H1 (cell line): ENCODE measurements at regions not wholly inside any gene's neighbourhood (a gene's known extent, or its start where the extent isn't known, plus 50 kb on each side); places are given as distances from the start of the nearest gene placed in this dataset.

ENCODE experiments used
- CTCF ChIA-PET: fragments of 300-600 bp; sonication (Branson Sonifier 250); formaldehyde crosslinking; loops from one replicate; lab custom pipeline; 2021; ENCODE audit not compliant: partially characterized antibody; lab: Charles Lee
- POLR2A ChIA-PET: fragments of 300-600 bp; sonication (Branson Sonifier 250); formaldehyde crosslinking; loops from one replicate; lab custom pipeline; 2021; ENCODE audit warnings: inconsistent platforms; ENCODE audit not compliant: partially characterized antibody; lab: Charles Lee
- DNase-seq, 2 experiments: peaks; one replicate each; pipeline versions ENCODE4 v3.0.0 to v3.0.0-alpha.2; 2010 to 2022; ENCODE audit warnings: low spot score in 2 of 2, low read depth in 1 of 2, mixed read lengths in 1 of 2
- FAIRE-seq: peaks from 2 replicates; lab custom pipeline; 2011; peaks lifted over from hg19 to GRCh38; lab: Jason Lieb, UNC
- H2AFZ ChIP-seq: 2 replicates; pipeline ENCODE4 v1.8.1; 2012; ENCODE audit warnings: low read length, inconsistent platforms
- H2AK5ac ChIP-seq: 2 replicates; pipeline ENCODE4 v1.6.1; 2013; ENCODE audit warnings: low read depth, low read length
- H2BK120ac ChIP-seq: replicated peaks from 2 replicates; pipeline ENCODE3; 2013; ENCODE audit warnings: low read depth, low read length, inconsistent platforms
- H2BK12ac ChIP-seq: 2 replicates; pipeline ENCODE4 v1.6.1; 2013; ENCODE audit warnings: low read depth, low read length
- H2BK15ac ChIP-seq: 2 replicates; pipeline ENCODE4 v1.6.1; 2013; ENCODE audit warnings: low read length
- H2BK20ac ChIP-seq: 2 replicates; pipeline ENCODE4 v1.6.1; 2013; ENCODE audit warnings: low read length
- H2BK5ac ChIP-seq: 2 replicates; pipeline ENCODE4 v1.6.1; 2013; ENCODE audit warnings: low read depth, low read length
- H3K14ac ChIP-seq: 2 replicates; pipeline ENCODE4 v1.6.1; 2013; ENCODE audit warnings: inconsistent platforms; ENCODE audit not compliant: insufficient read length
- H3K18ac ChIP-seq: 2 replicates; pipeline ENCODE4 v1.6.1; 2013; ENCODE audit warnings: low read length; ENCODE audit errors: extremely low read depth
- H3K23ac ChIP-seq: 2 replicates; pipeline ENCODE4 v1.6.1; 2013; ENCODE audit warnings: inconsistent platforms; ENCODE audit not compliant: insufficient read length
- H3K23me2 ChIP-seq: 2 replicates; pipeline ENCODE4 v1.6.1; 2013; ENCODE audit warnings: low read depth, low read length
- H3K27ac ChIP-seq: 2 replicates; pipeline ENCODE4 v1.6.1; 2011; ENCODE audit warnings: low read depth, low read length, inconsistent platforms
- H3K27me3 ChIP-seq, 4 experiments: replicated peaks in 1 of 4; 1 replicate in 1 of 4; 2 replicates in 3 of 4; pipeline versions ENCODE4 v1.6.1 to v1.8.1; 2011 to 2013; ENCODE audit warnings: low read length in 3 of 4, mild to moderate bottlenecking in 3 of 4, inconsistent platforms in 2 of 4, mixed read lengths in 2 of 4, moderate library complexity in 1 of 4; ENCODE audit not compliant: control insufficient read depth in 3 of 4, insufficient read depth in 3 of 4; ENCODE audit errors: extremely low read depth in 1 of 4
- H3K36me3 ChIP-seq, 4 experiments: 2 replicates each; pipeline versions ENCODE4 v1.6.1 to v1.8.1; 2011 to 2013; ENCODE audit warnings: mild to moderate bottlenecking in 4 of 4, low read length in 3 of 4, moderate library complexity in 2 of 4, control low read depth in 1 of 4, inconsistent platforms in 1 of 4; ENCODE audit not compliant: insufficient read depth in 4 of 4, control insufficient read depth in 2 of 4
- H3K4ac ChIP-seq: replicated peaks from 2 replicates; pipeline ENCODE3; 2013; ENCODE audit warnings: low read length, low read depth, mixed read lengths, inconsistent platforms; ENCODE audit not compliant: insufficient read length
- H3K4me1 ChIP-seq, 4 experiments: replicated peaks in 1 of 4; 1 replicate in 1 of 4; 2 replicates in 3 of 4; pipeline versions ENCODE4 v1.6.1 to v1.8.1; 2011 to 2013; ENCODE audit warnings: low read length in 3 of 4, inconsistent platforms in 2 of 4, mixed read lengths in 1 of 4; ENCODE audit not compliant: insufficient read depth in 4 of 4, control insufficient read depth in 3 of 4
- H3K4me2 ChIP-seq, 2 experiments: 2 replicates each; pipeline versions ENCODE4 v1.6.1 to v1.8.1; 2011 to 2013; ENCODE audit warnings: low read depth in 2 of 2, low read length in 2 of 2, control low read depth in 1 of 2, inconsistent platforms in 1 of 2, mild to moderate bottlenecking in 1 of 2; ENCODE audit not compliant: insufficient read depth in 1 of 2
- H3K4me3 ChIP-seq, 4 experiments: fragments of 200-600, 300-600 bp in 1 of 4; sonication (generic), shearing (Covaris generic), sonication (Bioruptor Twin) in 1 of 4; 2 replicates each; pipeline versions ENCODE4 v1.5.1 to v1.8.1; 2011 to 2016; ENCODE audit warnings: low read length in 4 of 4, low read depth in 3 of 4, control low read depth in 2 of 4, inconsistent platforms in 2 of 4, mild to moderate bottlenecking in 2 of 4, mixed read lengths in 1 of 4, moderate library complexity in 1 of 4; ENCODE audit not compliant: insufficient read depth in 2 of 4; ENCODE audit errors: extremely low read depth in 1 of 4
- H3K56ac ChIP-seq: replicated peaks from 2 replicates; pipeline ENCODE3; 2013; ENCODE audit warnings: low read depth, mild to moderate bottlenecking, mixed read lengths, low read length, inconsistent platforms; ENCODE audit not compliant: insufficient read length
- H3K79me1 ChIP-seq: 2 replicates; pipeline ENCODE4 v1.6.1; 2013; ENCODE audit warnings: low read depth, low read length, control low read depth
- H3K79me2 ChIP-seq, 2 experiments: 2 replicates each; pipeline versions ENCODE4 v1.6.1 to v1.8.1; 2012 to 2013; ENCODE audit warnings: low read length in 2 of 2, mild to moderate bottlenecking in 2 of 2, inconsistent platforms in 1 of 2; ENCODE audit not compliant: insufficient read depth in 2 of 2, control insufficient read depth in 1 of 2
- H3K9ac ChIP-seq, 4 experiments: replicated peaks in 1 of 4; 1 replicate in 1 of 4; 2 replicates in 3 of 4; pipeline versions ENCODE4 v1.6.1 to v1.8.1; 2011 to 2013; ENCODE audit warnings: low read depth in 3 of 4, low read length in 3 of 4, control low read depth in 2 of 4, mild to moderate bottlenecking in 2 of 4, moderate library complexity in 2 of 4, inconsistent platforms in 1 of 4; ENCODE audit errors: extremely low read depth in 1 of 4
- H3K9me3 ChIP-seq, 2 experiments: 2 replicates each; pipeline versions ENCODE4 v1.6.1 to v1.8.1; 2012 to 2013; ENCODE audit warnings: mild to moderate bottlenecking in 2 of 2, moderate library complexity in 2 of 2, control low read depth in 1 of 2, inconsistent platforms in 1 of 2, low read depth in 1 of 2, low read length in 1 of 2, mixed read lengths in 1 of 2; ENCODE audit not compliant: insufficient read depth in 2 of 2
- H4K20me1 ChIP-seq, 2 experiments: replicated peaks in 1 of 2; 2 replicates each; pipeline versions ENCODE3 to v1.8.1; 2011 to 2013; ENCODE audit warnings: inconsistent platforms in 2 of 2, low read length in 2 of 2, mild to moderate bottlenecking in 1 of 2; ENCODE audit not compliant: insufficient read depth in 2 of 2, control insufficient read depth in 1 of 2
- H4K5ac ChIP-seq: 2 replicates; pipeline ENCODE4 v1.6.1; 2013; ENCODE audit warnings: low read length, low read depth, mixed read lengths, inconsistent platforms; ENCODE audit not compliant: insufficient read length
- H4K8ac ChIP-seq: 2 replicates; pipeline ENCODE4 v1.8.0; 2013; ENCODE audit warnings: mild to moderate bottlenecking, moderate library complexity, low read length, inconsistent platforms; ENCODE audit not compliant: insufficient read depth; ENCODE audit errors: extremely low read depth
- H4K91ac ChIP-seq: replicated peaks from 2 replicates; pipeline ENCODE3; 2013; ENCODE audit warnings: low read length, mixed read lengths, inconsistent platforms; ENCODE audit not compliant: insufficient read length
- ATF3 ChIP-seq: IDR thresholded peaks from 2 replicates; pipeline ENCODE4 v1.6.1; 2011; ENCODE audit warnings: low read depth, mild to moderate bottlenecking, low read length; ENCODE audit not compliant: insufficient read depth
- BACH1 ChIP-seq: IDR thresholded peaks from 2 replicates; pipeline ENCODE4 v1.6.1; 2012; ENCODE audit warnings: low read length, improper control_type of control experiment
- BRCA1 ChIP-seq: IDR thresholded peaks from 2 replicates; pipeline ENCODE4 v1.6.1; 2012; ENCODE audit warnings: low read depth, low read length, improper control_type of control experiment
- E2F6 ChIP-seq: IDR thresholded peaks from 2 replicates; pipeline ENCODE4 v1.6.1; 2012; ENCODE audit warnings: inconsistent platforms
- JUND ChIP-seq: IDR thresholded peaks from 2 replicates; pipeline ENCODE4 v1.6.1; 2011; ENCODE audit warnings: mild to moderate bottlenecking, improper control_type of control experiment, low read length
- POU5F1 ChIP-seq: IDR thresholded peaks from 2 replicates; pipeline ENCODE4 v1.6.1; 2011; ENCODE audit warnings: low read depth, mild to moderate bottlenecking, low read length, moderate library complexity
- SAP30 ChIP-seq: fragments of 300-600 bp; sonication (generic); IDR thresholded peaks from 2 replicates; pipeline ENCODE4 v1.7.1; 2012; ENCODE audit warnings: low read length, moderate library complexity, mild to moderate bottlenecking, inconsistent platforms; ENCODE audit not compliant: insufficient read depth, insufficient replicate concordance
- SIN3A ChIP-seq, 2 experiments: IDR thresholded peaks in 1 of 2; conservative IDR thresholded peaks in 1 of 2; 2 replicates each; pipeline ENCODE4 v1.6.1; 2011 to 2012; ENCODE audit warnings: low read length in 2 of 2, improper control_type of control experiment in 1 of 2, low read depth in 1 of 2, mild to moderate bottlenecking in 1 of 2
- SP1 ChIP-seq: IDR thresholded peaks from 2 replicates; pipeline ENCODE4 v1.6.1; 2011; ENCODE audit warnings: low read depth, low read length
- SRF ChIP-seq: IDR thresholded peaks from 2 replicates; pipeline ENCODE4 v1.6.1; 2011; ENCODE audit warnings: mild to moderate bottlenecking, low read depth, low read length, moderate library complexity
- TBP ChIP-seq: IDR thresholded peaks from 2 replicates; pipeline ENCODE4 v1.6.1; 2011; ENCODE audit warnings: low read depth, low read length, improper control_type of control experiment
- WGBS, 2 experiments: shearing (Covaris generic) in 1 of 2; methylation state at CpG; one replicate each; pipeline versions ENCODE4 v1.1.6 to v1.1.7; 2013 to 2015; ENCODE audit warnings: low lambda C conversion rate in 2 of 2, mixed read lengths in 2 of 2, inconsistent platforms in 1 of 2, low coverage in 1 of 2, missing lambda C conversion rate in 1 of 2; ENCODE audit not compliant: insufficient replicate concordance in 2 of 2, insufficient coverage in 1 of 2, insufficient read length in 1 of 2; ENCODE audit errors: extremely low coverage in 1 of 2, missing lambda C conversion rate in 1 of 2; 5-methylcytosine and 5-hydroxymethylcytosine counted together

DNA sequence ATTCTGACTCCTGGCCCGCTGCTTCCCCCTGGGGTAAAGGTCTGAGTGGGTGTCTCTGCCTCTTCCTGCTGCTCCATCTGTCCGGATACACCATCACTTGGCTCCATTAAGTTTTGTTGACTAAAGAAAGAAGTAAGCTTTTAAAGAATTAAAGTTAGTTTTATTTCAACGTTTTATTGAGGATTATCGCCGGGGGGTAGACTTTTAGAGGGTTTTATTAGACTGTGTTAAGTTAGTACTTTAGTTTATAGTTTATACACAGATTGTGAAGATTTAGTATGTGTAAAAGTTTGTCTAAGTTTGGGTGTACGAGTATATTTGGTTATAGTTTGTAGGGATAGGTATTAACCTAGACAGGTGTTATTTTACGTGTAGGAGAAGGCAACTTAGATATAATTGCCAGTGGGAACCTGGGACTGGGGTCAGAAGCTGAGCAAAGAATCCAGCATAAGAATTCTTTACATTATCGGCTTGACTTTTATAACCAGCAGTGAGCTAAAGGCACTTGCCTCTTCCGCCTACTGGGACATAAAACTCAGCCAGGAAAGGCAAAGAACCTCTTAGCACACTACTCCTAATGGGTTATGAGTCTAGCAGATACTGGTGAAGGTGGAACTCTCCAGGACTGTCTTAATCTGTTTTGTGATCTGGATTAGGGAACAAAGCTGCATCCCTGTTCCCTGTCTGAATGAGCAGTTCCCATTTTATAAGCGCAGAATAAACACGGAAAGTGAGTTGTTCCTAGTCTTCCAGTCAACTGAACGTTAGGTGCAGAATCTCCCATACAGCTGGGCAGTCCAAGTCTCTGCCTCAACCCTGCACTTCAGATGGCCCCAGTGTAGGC, 131.3 kb downstream of the FAM43A start:
- 91 to 100% methylated on average over 1 to 12 of the region's 12 CpGs for WGBS, 2 experiments
- no peaks in the 10 kb centered on the region for H3K79me2 ChIP-seq
- H4K8ac ChIP-seq: peak overlapping the region; percentile 69; the same call in 1 of the 2 replicates
- H3K23me2 ChIP-seq: no peaks in the 10 kb centered on the region
- H2AK5ac ChIP-seq: no peak overlapping the region
- no peak overlapping the region for H3K56ac ChIP-seq
- no peaks in the 10 kb centered on the region for H3K79me1 ChIP-seq
- H3K4me2 ChIP-seq: no peak overlapping the region
- no peak for DNase-seq
- H2BK15ac ChIP-seq: no peak overlapping the region
- peaks cover 0 to 2% (median 0%) of the 10 kb centered on the region in 4 experiments; a peak in 1 of 7 replicates for H3K27me3 ChIP-seq
- no peak overlapping the region for H3K4me3 ChIP-seq
- H2BK12ac ChIP-seq: no peak overlapping the region
- H3K4me1 ChIP-seq: peaks cover 0 to 7% (median 0%) of the 10 kb centered on the region in 4 experiments; a peak in 1 of 7 replicates
- no peak overlapping the region for H3K4ac ChIP-seq
- no peaks in the 10 kb centered on the region for H4K20me1 ChIP-seq
- H3K36me3 ChIP-seq: no peaks in the 10 kb centered on the region
- no peak overlapping the region for H4K5ac ChIP-seq
- ChIA-PET POLR2A (interaction anchor here (1.2 kb wide), 1 partner anchor 45 kb away, joined by 3 read pairs; no protein-coding TSS in a partner anchor), CTCF (interaction anchor here (1.0 to 1.6 kb wide), 2 partner anchors 129 to 131 kb away, joined by 3 to 5 read pairs; no protein-coding TSS in a partner anchor)
- H4K91ac ChIP-seq: no peak overlapping the region
- H2AFZ ChIP-seq: no peak overlapping the region
- H3K9me3 ChIP-seq: no peaks in the 10 kb centered on the region
- no peak overlapping the region for H3K23ac ChIP-seq
- H3K9ac ChIP-seq: no peak overlapping the region
- H3K18ac ChIP-seq: no peak overlapping the region
- no peak overlapping the region for H3K27ac ChIP-seq
- H3K14ac ChIP-seq: no peak overlapping the region
- no peak overlapping the region for H2BK120ac ChIP-seq
- H2BK20ac ChIP-seq: no peak overlapping the region
- H2BK5ac ChIP-seq: no peak overlapping the region
- FAIRE-seq: no peak
- TF ChIP-seq SRF (no peak), SAP30 (no peak), ATF3 (no peak), E2F6 (no peak), JUND (no peak), SP1 (no peak), TBP (no peak), POU5F1 (no peak), BRCA1 (no peak), SIN3A (conservative IDR thresholded peaks at IDR 0.05 in 1 of 2, IDR thresholded peaks at IDR 0.05 in 1 of 2; ENCODE audit: low read depth in 1 of 2, low read length in 2 of 2) (no peak), BACH1 (no peak)
